ENCODE measurements at regions not wholly inside any gene's neighbourhood (a gene's known extent, or its start where the extent isn't known, plus 50 kb on each side); places are given as distances from the start of the nearest gene placed in this dataset.

DNA sequence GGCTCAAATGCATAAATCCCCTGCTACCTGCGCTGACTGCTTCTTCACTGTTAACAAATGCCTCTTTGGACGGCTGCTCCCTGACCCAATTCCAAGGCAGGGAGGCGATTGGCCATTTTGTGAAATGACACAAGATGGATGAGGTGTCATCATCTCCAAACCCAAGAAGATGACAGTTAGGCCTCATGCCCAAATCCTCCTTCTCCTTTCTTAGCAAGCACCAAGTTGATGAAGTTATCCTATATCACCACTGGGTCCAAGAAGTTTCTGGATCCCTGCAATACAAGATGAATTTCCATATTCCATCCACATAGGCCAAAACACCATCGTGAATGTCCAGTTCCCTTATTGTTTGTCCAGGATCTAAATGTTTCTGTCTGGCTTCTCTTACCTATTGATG is 98.5 kb upstream of the RAB11FIP2 start:
- intact Hi-C loops (cut with micrococcal nuclease), result no loop called here

DNA sequence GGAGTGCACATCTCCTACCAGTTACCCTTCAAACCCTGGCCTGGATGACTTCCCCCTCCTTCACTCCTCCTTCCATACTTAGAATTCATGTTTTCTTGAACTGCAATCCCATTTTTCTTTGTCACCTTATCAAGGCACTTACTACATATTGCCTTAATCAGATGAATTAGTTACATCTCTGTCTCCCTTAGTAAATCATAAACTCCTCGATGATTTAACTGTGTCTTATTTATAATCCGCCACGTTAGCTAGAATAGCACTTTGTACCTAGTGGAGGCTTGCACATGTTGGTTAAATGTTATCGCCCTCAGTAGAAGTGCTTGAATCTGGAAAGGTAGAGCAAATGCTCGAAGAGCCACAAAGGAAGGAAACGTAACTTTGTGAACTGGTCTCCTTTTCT is 94.7 kb upstream of the RAB11FIP2 start:
- intact Hi-C loops (cut with micrococcal nuclease), result no loop called here
- no peak for DNase-seq
- Histone ChIP-seq H3K27ac (replicated peaks) (no peak overlapping the region), H3K4me1 (no peaks in the 10 kb centered on the region), H3K27me3 (ENCODE audit: low read depth) (no peaks in the 10 kb centered on the region), H3K4me3 (no peak overlapping the region), H3K9me3 (replicated peaks) (no peaks in the 10 kb centered on the region), H3K36me3 (no peaks in the 10 kb centered on the region)
- TF ChIP-seq, protein P1, sequence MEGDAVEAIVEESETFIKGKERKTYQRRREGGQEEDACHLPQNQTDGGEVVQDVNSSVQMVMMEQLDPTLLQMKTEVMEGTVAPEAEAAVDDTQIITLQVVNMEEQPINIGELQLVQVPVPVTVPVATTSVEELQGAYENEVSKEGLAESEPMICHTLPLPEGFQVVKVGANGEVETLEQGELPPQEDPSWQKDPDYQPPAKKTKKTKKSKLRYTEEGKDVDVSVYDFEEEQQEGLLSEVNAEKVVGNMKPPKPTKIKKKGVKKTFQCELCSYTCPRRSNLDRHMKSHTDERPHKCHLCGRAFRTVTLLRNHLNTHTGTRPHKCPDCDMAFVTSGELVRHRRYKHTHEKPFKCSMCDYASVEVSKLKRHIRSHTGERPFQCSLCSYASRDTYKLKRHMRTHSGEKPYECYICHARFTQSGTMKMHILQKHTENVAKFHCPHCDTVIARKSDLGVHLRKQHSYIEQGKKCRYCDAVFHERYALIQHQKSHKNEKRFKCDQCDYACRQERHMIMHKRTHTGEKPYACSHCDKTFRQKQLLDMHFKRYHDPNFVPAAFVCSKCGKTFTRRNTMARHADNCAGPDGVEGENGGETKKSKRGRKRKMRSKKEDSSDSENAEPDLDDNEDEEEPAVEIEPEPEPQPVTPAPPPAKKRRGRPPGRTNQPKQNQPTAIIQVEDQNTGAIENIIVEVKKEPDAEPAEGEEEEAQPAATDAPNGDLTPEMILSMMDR (IDR thresholded peaks at IDR 0.05; ENCODE audit: borderline replicate concordance), result no peak

More for the DNA sequence above, 98.5 kb upstream of the RAB11FIP2 start:
- TF ChIP-seq, protein P1 (IDR thresholded peaks at IDR 0.05; ENCODE audit: borderline replicate concordance), result no peak
- Histone ChIP-seq H3K4me1 (no peaks in the 10 kb centered on the region), H3K4me3 (no peak overlapping the region), H3K36me3 (no peaks in the 10 kb centered on the region), H3K27ac (replicated peaks) (no peak overlapping the region), H3K9me3 (replicated peaks) (no peaks in the 10 kb centered on the region), H3K27me3 (ENCODE audit: low read depth) (no peaks in the 10 kb centered on the region)
- no peak for DNase-seq

DNA sequence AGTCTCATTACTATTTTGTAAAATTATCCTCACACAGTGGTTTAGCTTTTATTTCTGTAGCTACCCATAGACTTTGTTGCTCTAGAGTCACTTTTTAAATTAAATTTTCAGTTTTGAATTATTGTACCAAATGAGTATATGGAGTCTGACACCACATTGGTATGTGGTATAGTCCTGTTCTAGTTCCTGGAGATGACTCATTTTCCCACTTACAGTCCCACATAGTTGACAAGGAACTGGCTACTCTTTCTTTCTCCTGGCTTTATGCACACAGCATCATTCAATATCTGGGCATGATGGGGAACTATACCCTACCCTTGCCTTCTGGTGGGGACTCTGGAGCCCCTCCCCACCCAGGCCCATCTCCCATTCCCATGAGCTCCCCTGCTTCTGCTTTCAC is 92.6 kb upstream of the RAB11FIP2 start:
- no peaks in the 10 kb centered on the region for H3K27me3 ChIP-seq (ENCODE audit: low read depth)
- intact Hi-C loops (cut with micrococcal nuclease), result no loop called here
- no peak overlapping the region for H3K27ac ChIP-seq (replicated peaks)
- TF ChIP-seq, protein P1 (IDR thresholded peaks at IDR 0.05; ENCODE audit: borderline replicate concordance), result no peak
- no peaks in the 10 kb centered on the region for H3K9me3 ChIP-seq (replicated peaks)
- no peaks in the 10 kb centered on the region for H3K36me3 ChIP-seq
- no peaks in the 10 kb centered on the region for H3K4me1 ChIP-seq
- no peak overlapping the region for H3K4me3 ChIP-seq
- DNase-seq, result no peak

DNA sequence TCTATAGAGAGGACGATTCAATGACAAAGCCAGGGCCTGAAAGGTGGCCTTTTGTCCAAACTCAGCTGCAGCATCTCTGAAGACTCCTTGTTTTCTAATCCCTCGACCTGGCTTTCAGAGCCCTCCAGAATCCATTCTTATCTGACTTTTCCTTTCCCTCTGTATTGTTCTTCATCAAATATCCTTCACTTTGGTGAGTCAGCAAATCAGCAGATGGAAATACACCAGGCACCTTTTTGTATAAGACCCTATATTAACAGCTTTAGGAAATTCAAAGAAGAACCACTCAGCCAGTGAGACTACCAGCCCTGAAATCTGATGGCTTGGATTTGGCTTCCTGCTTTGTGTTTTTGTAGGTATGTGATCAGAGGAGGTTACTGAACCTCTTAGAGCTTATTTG is 81.9 kb upstream of the RAB11FIP2 start:
- Histone ChIP-seq H3K4me1 (no peaks in the 10 kb centered on the region), H3K9me3 (replicated peaks) (peaks cover 6% of the 10 kb centered on the region), H3K4me3 (no peak overlapping the region), H3K27ac (replicated peaks) (no peak overlapping the region), H3K27me3 (ENCODE audit: low read depth) (no peaks in the 10 kb centered on the region), H3K36me3 (no peaks in the 10 kb centered on the region)
- intact Hi-C loops (cut with micrococcal nuclease), result no loop called here
- TF ChIP-seq, protein P1 (IDR thresholded peaks at IDR 0.05; ENCODE audit: borderline replicate concordance), result no peak
- no peak for DNase-seq

DNA sequence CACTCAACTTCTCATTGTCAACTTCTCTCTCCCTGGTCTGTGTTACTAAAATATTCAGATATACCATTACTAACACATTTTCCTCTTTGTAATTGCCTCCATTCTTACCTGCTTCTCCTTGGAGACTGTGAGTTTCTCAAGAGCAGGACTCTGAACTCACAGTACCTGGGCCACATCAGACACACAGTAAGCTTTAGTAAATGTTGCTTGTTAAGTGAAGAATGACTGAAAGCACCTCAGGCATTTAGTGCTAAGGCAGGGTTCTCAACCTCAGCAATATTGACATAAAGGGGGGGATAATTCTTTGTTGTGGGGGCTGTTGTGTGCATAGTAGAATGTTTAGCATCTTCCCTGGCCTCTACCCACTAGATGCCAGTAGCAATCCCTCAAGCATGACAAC is 72.0 kb upstream of the RAB11FIP2 start:
- TF ChIP-seq, protein P1 (IDR thresholded peaks at IDR 0.05; ENCODE audit: borderline replicate concordance), result no peak
- Histone ChIP-seq H3K4me1 (peaks cover 28% of the 10 kb centered on the region), H3K27ac (replicated peaks) (no peak overlapping the region), H3K27me3 (ENCODE audit: low read depth) (no peaks in the 10 kb centered on the region), H3K9me3 (replicated peaks) (no peaks in the 10 kb centered on the region), H3K4me3 (no peak overlapping the region), H3K36me3 (no peaks in the 10 kb centered on the region)
- intact Hi-C loops (cut with micrococcal nuclease), result no loop called here
- DNase-seq, result no peak

Data from left ventricle myocardium inferior (tissue), 1 donor.